K562 (cell line): ENCODE measurements at regions not wholly inside any gene's neighbourhood (a gene's known extent, or its start where the extent isn't known, plus 50 kb on each side); places are given as distances from the start of the nearest gene placed in this dataset.

Experiments
- ATAC-seq: fragments of 200-7000 bp; cut with Tn5 transposase; 3 replicates; pipeline ENCODE4 v1.9.1; 2020; ENCODE audit warnings: moderate library complexity
- BruUV-seq: library from RNA; stranded (reverse); fragments of 400-500 nt; replicated peaks from 2 replicates; lab custom pipeline; 2021; lab: Mats Ljungman, UMichigan
- CTCF ChIA-PET: fragments of 300-600 bp; formaldehyde crosslinking; extraction: SDS; loops from one replicate; lab custom pipeline; 2021; ENCODE audit warnings: low intra/inter-chr PET ratio; lab: Yijun Ruan, JAX
- POLR2A ChIA-PET: fragments of 300-600, 350-650 bp; sonication (Branson Sonifier 250); formaldehyde crosslinking; extraction: SDS; loops from one replicate; lab custom pipeline; 2021; ENCODE audit warnings: antibody characterized with exemption, inconsistent platforms; lab: Yijun Ruan, JAX
- DNase-seq, 4 experiments: peaks; one replicate each; pipeline versions ENCODE4 v3.0.0 to v3.0.0-alpha.2; 2011 to 2018; ENCODE audit warnings: low spot score in 3 of 4, mixed read lengths in 3 of 4; ENCODE audit errors: extremely low read depth in 1 of 4
- FAIRE-seq: peaks from 2 replicates; lab custom pipeline; 2011; peaks lifted over from hg19 to GRCh38; lab: Jason Lieb, UNC
- H2AFZ ChIP-seq: 2 replicates; pipeline ENCODE4 v1.6.0; 2011; ENCODE audit warnings: low read depth, low read length, control low read depth, inconsistent platforms
- H3K27ac ChIP-seq: fragments of 200-600 bp; 3 replicates; pipeline ENCODE4 v1.8.0; 2011; ENCODE audit warnings: low read depth, mild to moderate bottlenecking, control low read depth, inconsistent platforms, low read length, moderate library complexity, mixed read lengths; ENCODE audit errors: extremely low read depth
- H3K27me3 ChIP-seq, 2 experiments: fragments of 300-600 bp in 1 of 2; 2 replicates in 1 of 2; 3 replicates in 1 of 2; pipeline versions ENCODE4 v1.6.0 to v1.8.0; 2011; ENCODE audit warnings: inconsistent platforms in 2 of 2, low read length in 2 of 2, mild to moderate bottlenecking in 1 of 2, mixed read lengths in 1 of 2, moderate library complexity in 1 of 2; ENCODE audit not compliant: control insufficient read depth in 2 of 2, insufficient read depth in 2 of 2
- H3K36me3 ChIP-seq: fragments of 300-600 bp; 3 replicates; pipeline ENCODE4 v1.8.0; 2011; ENCODE audit warnings: mild to moderate bottlenecking, low read length, inconsistent platforms; ENCODE audit not compliant: control insufficient read depth, insufficient read depth
- H3K4me1 ChIP-seq, 2 experiments: fragments of 200-600 bp in 1 of 2; replicated peaks in 1 of 2; 2 replicates in 1 of 2; 3 replicates in 1 of 2; pipeline versions ENCODE4 v1.5.1 to v1.8.0; 2011; ENCODE audit warnings: inconsistent platforms in 2 of 2, low read length in 2 of 2, mild to moderate bottlenecking in 1 of 2, mixed read lengths in 1 of 2, moderate library complexity in 1 of 2; ENCODE audit not compliant: control insufficient read depth in 2 of 2, insufficient read depth in 2 of 2
- H3K4me2 ChIP-seq: 2 replicates; pipeline ENCODE4 v1.6.1; 2011; ENCODE audit warnings: low read length, control low read depth, inconsistent platforms, mixed read lengths; ENCODE audit not compliant: insufficient read depth
- H3K4me3 ChIP-seq: fragments of 200-600 bp; sonication (generic), shearing (Covaris generic); 2 replicates; pipeline ENCODE4 v1.5.1; 2016; ENCODE audit warnings: control low read depth, inconsistent platforms
- H3K79me2 ChIP-seq: fragments of 200-600 bp; 3 replicates; pipeline ENCODE4 v1.8.0; 2011; ENCODE audit warnings: low read length, inconsistent platforms; ENCODE audit not compliant: control insufficient read depth, insufficient read depth
- H3K9ac ChIP-seq, 2 experiments: 2 replicates each; pipeline versions ENCODE4 v1.6.0 to v1.6.1; 2011; ENCODE audit warnings: low read depth in 2 of 2, low read length in 2 of 2, control low read depth in 1 of 2, inconsistent platforms in 1 of 2, mild to moderate bottlenecking in 1 of 2, mixed read lengths in 1 of 2; ENCODE audit not compliant: insufficient read depth in 1 of 2
- H3K9me1 ChIP-seq: one replicate; pipeline ENCODE4 v1.6.0; 2011; ENCODE audit warnings: inconsistent platforms, mild to moderate bottlenecking, low read length, moderate library complexity; ENCODE audit not compliant: control insufficient read depth, insufficient read depth
- H3K9me3 ChIP-seq: replicated peaks from 2 replicates; pipeline ENCODE4 v1.5.1; 2011; ENCODE audit warnings: low read depth, low read length, inconsistent platforms; ENCODE audit not compliant: control insufficient read depth, insufficient read depth
- H4K20me1 ChIP-seq: replicated peaks from 2 replicates; pipeline ENCODE4 v1.6.1; 2011; ENCODE audit warnings: low read length, inconsistent platforms, mixed read lengths; ENCODE audit not compliant: control insufficient read depth, insufficient read depth
- ELF2 ChIP-seq: fragments of 250-450 bp; sonication (Bioruptor Pico); IDR thresholded peaks from 2 replicates; pipeline ENCODE4 v1.5.0; 2021; ENCODE audit warnings: mild to moderate bottlenecking
- GTF2A2 ChIP-seq: IDR thresholded peaks from 2 replicates; pipeline ENCODE4 v1.6.1; 2016; ENCODE audit warnings: mild to moderate bottlenecking, missing genetic modification characterization, missing compliant biosample characterization
- KLF16 ChIP-seq: IDR thresholded peaks from 2 replicates; pipeline ENCODE4 v1.6.1; 2016; ENCODE audit warnings: antibody characterized with exemption
- POLR2B ChIP-seq: fragments of 450-650 bp; IDR thresholded peaks from 2 replicates; pipeline ENCODE4 v1.6.1; 2018; ENCODE audit warnings: low read depth; ENCODE audit not compliant: partially characterized antibody
- PTRF ChIP-seq: fragments of 450-650 bp; IDR thresholded peaks from 2 replicates; pipeline ENCODE4 v1.6.1; 2016; ENCODE audit warnings: mild to moderate bottlenecking, missing genetic modification characterization, missing compliant biosample characterization
- TFAM ChIP-seq: fragments of 250-450 bp; sonication (Bioruptor Pico); conservative IDR thresholded peaks from 2 replicates; pipeline ENCODE4 v1.5.0; 2021; ENCODE audit warnings: mild to moderate bottlenecking, moderate library complexity
- YBX1 ChIP-seq: fragments of 450-650 bp; IDR thresholded peaks from 2 replicates; pipeline ENCODE4 v1.7.1; 2016; ENCODE audit warnings: mild to moderate bottlenecking
- ZNF668 ChIP-seq: fragments of 250-450 bp; sonication (Bioruptor Pico); IDR thresholded peaks from 2 replicates; pipeline ENCODE4 v1.8.0; 2022; ENCODE audit warnings: mild to moderate bottlenecking, inconsistent platforms
- ZNF79 ChIP-seq: fragments of 250-450 bp; sonication (Bioruptor Pico); IDR thresholded peaks from 2 replicates; pipeline ENCODE4 v1.4.0; 2020; ENCODE audit warnings: low read depth, mild to moderate bottlenecking, moderate library complexity
- WGBS: fragments of 100-300 bp; shearing (Covaris generic); methylation state at CpG from one replicate; pipeline ENCODE4 v1.1.6; 2016; ENCODE audit warnings: low coverage, mixed read lengths; ENCODE audit not compliant: insufficient coverage; ENCODE audit errors: missing lambda C conversion rate; 5-methylcytosine and 5-hydroxymethylcytosine counted together
- in situ Hi-C: fragments of 300-500 bp; cut with MboI; formaldehyde crosslinking; loops from 4 replicates; pipeline ENCODE4 v1.15.0; 2018; ENCODE audit warnings: inconsistent platforms, mixed read lengths
- intact Hi-C: fragments of 100-400 bp; cut with micrococcal nuclease; formaldehyde crosslinking; loops from 2 replicates; pipeline ENCODE4 v1.14.2; 2022
- TF ChIP-seq, protein P1 (sequence below): fragments of 200-600 bp; sonication (generic); IDR thresholded peaks from one replicate; pipeline ENCODE4 v1.6.1; 2012; ENCODE audit warnings: mild to moderate bottlenecking, low read depth, low read length, inconsistent platforms
- TF ChIP-seq, protein P2 (sequence below): fragments of 250-450 bp; sonication (Bioruptor Pico); IDR thresholded peaks from 2 replicates; pipeline ENCODE4 v1.8.0; 2021; ENCODE audit warnings: moderate library complexity, mild to moderate bottlenecking, inconsistent platforms

DNA sequence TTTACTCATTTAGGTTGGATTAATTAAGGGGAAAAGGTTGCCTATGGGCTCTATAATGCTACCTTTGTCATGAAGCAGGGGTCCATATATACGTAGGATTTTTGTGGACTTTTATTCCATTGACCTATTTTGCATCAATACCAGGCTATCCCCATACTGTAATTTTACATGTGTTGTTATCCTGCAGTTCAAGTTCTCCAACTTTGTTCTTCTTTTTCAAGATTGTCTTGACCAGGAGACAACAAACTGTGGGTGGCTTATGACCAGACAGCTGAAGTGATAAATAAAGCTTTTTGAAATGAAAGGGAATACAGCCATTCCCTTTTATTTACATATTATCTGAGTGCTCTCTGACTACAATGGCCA lies 345.7 kb downstream of the BARHL2 start:
- Histone ChIP-seq H3K9ac (no peak overlapping the region), H3K4me2 (no peak overlapping the region), H2AFZ (no peak overlapping the region), H3K36me3 (no peaks in the 10 kb centered on the region), H4K20me1 (no peaks in the 10 kb centered on the region), H3K27me3 (no peaks in the 10 kb centered on the region), H3K9me1 (no peaks in the 10 kb centered on the region), H3K27ac (no peak overlapping the region), H3K9me3 (no peaks in the 10 kb centered on the region), H3K4me1 (no peaks in the 10 kb centered on the region), H3K4me3 (no peak overlapping the region), H3K79me2 (no peaks in the 10 kb centered on the region)
- ChIA-PET POLR2A (no interaction called here), CTCF (no interaction called here)
- BruUV-seq, result no TSS peak
- FAIRE-seq (no peak), ATAC-seq (no peak), DNase-seq (no peak)
- intact Hi-C loops, result no loop called here
- in situ Hi-C loops, result no loop called here
- WGBS, result 0% methylated on average over 1 of the region's 1 CpG
- TF ChIP-seq ZNF668 (CRISPR knock-in tag) (no peak), KLF16 (no peak), YBX1 (no peak), PTRF (tag) (no peak), TFAM (CRISPR knock-in tag) (no peak), GTF2A2 (tag) (no peak), POLR2B (no peak), ELF2 (CRISPR knock-in tag) (no peak), ZNF79 (CRISPR knock-in tag) (no peak)
- TF ChIP-seq, protein P1, sequence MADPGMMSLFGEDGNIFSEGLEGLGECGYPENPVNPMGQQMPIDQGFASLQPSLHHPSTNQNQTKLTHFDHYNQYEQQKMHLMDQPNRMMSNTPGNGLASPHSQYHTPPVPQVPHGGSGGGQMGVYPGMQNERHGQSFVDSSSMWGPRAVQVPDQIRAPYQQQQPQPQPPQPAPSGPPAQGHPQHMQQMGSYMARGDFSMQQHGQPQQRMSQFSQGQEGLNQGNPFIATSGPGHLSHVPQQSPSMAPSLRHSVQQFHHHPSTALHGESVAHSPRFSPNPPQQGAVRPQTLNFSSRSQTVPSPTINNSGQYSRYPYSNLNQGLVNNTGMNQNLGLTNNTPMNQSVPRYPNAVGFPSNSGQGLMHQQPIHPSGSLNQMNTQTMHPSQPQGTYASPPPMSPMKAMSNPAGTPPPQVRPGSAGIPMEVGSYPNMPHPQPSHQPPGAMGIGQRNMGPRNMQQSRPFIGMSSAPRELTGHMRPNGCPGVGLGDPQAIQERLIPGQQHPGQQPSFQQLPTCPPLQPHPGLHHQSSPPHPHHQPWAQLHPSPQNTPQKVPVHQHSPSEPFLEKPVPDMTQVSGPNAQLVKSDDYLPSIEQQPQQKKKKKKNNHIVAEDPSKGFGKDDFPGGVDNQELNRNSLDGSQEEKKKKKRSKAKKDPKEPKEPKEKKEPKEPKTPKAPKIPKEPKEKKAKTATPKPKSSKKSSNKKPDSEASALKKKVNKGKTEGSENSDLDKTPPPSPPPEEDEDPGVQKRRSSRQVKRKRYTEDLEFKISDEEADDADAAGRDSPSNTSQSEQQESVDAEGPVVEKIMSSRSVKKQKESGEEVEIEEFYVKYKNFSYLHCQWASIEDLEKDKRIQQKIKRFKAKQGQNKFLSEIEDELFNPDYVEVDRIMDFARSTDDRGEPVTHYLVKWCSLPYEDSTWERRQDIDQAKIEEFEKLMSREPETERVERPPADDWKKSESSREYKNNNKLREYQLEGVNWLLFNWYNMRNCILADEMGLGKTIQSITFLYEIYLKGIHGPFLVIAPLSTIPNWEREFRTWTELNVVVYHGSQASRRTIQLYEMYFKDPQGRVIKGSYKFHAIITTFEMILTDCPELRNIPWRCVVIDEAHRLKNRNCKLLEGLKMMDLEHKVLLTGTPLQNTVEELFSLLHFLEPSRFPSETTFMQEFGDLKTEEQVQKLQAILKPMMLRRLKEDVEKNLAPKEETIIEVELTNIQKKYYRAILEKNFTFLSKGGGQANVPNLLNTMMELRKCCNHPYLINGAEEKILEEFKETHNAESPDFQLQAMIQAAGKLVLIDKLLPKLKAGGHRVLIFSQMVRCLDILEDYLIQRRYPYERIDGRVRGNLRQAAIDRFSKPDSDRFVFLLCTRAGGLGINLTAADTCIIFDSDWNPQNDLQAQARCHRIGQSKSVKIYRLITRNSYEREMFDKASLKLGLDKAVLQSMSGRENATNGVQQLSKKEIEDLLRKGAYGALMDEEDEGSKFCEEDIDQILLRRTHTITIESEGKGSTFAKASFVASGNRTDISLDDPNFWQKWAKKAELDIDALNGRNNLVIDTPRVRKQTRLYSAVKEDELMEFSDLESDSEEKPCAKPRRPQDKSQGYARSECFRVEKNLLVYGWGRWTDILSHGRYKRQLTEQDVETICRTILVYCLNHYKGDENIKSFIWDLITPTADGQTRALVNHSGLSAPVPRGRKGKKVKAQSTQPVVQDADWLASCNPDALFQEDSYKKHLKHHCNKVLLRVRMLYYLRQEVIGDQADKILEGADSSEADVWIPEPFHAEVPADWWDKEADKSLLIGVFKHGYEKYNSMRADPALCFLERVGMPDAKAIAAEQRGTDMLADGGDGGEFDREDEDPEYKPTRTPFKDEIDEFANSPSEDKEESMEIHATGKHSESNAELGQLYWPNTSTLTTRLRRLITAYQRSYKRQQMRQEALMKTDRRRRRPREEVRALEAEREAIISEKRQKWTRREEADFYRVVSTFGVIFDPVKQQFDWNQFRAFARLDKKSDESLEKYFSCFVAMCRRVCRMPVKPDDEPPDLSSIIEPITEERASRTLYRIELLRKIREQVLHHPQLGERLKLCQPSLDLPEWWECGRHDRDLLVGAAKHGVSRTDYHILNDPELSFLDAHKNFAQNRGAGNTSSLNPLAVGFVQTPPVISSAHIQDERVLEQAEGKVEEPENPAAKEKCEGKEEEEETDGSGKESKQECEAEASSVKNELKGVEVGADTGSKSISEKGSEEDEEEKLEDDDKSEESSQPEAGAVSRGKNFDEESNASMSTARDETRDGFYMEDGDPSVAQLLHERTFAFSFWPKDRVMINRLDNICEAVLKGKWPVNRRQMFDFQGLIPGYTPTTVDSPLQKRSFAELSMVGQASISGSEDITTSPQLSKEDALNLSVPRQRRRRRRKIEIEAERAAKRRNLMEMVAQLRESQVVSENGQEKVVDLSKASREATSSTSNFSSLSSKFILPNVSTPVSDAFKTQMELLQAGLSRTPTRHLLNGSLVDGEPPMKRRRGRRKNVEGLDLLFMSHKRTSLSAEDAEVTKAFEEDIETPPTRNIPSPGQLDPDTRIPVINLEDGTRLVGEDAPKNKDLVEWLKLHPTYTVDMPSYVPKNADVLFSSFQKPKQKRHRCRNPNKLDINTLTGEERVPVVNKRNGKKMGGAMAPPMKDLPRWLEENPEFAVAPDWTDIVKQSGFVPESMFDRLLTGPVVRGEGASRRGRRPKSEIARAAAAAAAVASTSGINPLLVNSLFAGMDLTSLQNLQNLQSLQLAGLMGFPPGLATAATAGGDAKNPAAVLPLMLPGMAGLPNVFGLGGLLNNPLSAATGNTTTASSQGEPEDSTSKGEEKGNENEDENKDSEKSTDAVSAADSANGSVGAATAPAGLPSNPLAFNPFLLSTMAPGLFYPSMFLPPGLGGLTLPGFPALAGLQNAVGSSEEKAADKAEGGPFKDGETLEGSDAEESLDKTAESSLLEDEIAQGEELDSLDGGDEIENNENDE, result no peak
- TF ChIP-seq, protein P2, sequence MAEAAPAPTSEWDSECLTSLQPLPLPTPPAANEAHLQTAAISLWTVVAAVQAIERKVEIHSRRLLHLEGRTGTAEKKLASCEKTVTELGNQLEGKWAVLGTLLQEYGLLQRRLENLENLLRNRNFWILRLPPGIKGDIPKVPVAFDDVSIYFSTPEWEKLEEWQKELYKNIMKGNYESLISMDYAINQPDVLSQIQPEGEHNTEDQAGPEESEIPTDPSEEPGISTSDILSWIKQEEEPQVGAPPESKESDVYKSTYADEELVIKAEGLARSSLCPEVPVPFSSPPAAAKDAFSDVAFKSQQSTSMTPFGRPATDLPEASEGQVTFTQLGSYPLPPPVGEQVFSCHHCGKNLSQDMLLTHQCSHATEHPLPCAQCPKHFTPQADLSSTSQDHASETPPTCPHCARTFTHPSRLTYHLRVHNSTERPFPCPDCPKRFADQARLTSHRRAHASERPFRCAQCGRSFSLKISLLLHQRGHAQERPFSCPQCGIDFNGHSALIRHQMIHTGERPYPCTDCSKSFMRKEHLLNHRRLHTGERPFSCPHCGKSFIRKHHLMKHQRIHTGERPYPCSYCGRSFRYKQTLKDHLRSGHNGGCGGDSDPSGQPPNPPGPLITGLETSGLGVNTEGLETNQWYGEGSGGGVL (CRISPR knock-in tag), result no peak
